ENCODE measurements at regions not wholly inside any gene's neighbourhood (a gene's known extent, or its start where the extent isn't known, plus 50 kb on each side); places are given as distances from the start of the nearest gene placed in this dataset.

GRCh38 chr15:94745371-94745770 is 514.0 kb downstream of the MCTP2 start:
- TF ChIP-seq ZFP30 (CRISPR knock-in tag; IDR thresholded peaks at IDR 0.05), result no peak
- TF ChIP-seq SNAI2 (CRISPR knock-in tag; IDR thresholded peaks at IDR 0.05), result no peak
- TF ChIP-seq PPARA (CRISPR knock-in tag; IDR thresholded peaks at IDR 0.05; ENCODE audit: borderline replicate concordance), result no peak
- no peak for TF ChIP-seq ISL1 (CRISPR knock-in tag; IDR thresholded peaks at IDR 0.05)
- TF ChIP-seq PATZ1 (CRISPR knock-in tag; IDR thresholded peaks at IDR 0.05; ENCODE audit: borderline replicate concordance), result no peak
- no peak for TF ChIP-seq TCF4 (CRISPR knock-in tag; IDR thresholded peaks at IDR 0.05; ENCODE audit: borderline replicate concordance)
- TF ChIP-seq ARNTL (CRISPR knock-in tag; IDR thresholded peaks at IDR 0.05; ENCODE audit: borderline replicate concordance, low read depth), result no peak
- TF ChIP-seq ESRRG (CRISPR knock-in tag; IDR thresholded peaks at IDR 0.05), result no peak
- no peak for TF ChIP-seq GLIS3 (CRISPR knock-in tag; IDR thresholded peaks at IDR 0.05)
- no peak for TF ChIP-seq CSDC2 (CRISPR knock-in tag; IDR thresholded peaks at IDR 0.05)
- TF ChIP-seq CSRNP3 (CRISPR knock-in tag; IDR thresholded peaks at IDR 0.05), result no peak
- TF ChIP-seq TOX (CRISPR knock-in tag; IDR thresholded peaks at IDR 0.05; ENCODE audit: borderline replicate concordance), result no peak
- TF ChIP-seq ZNF565 (CRISPR knock-in tag; conservative IDR thresholded peaks at IDR 0.05; ENCODE audit: low read depth), result no peak
- ATAC-seq, result no peak

GRCh38 chr15:94747510-94747909 is 516.1 kb downstream of the MCTP2 start:
- ATAC-seq, result no peak

More at GRCh38 chr15:94747510-94747909, 516.1 kb downstream of the MCTP2 start:
- no peak for TF ChIP-seq ZFP3 (CRISPR knock-in tag; IDR thresholded peaks at IDR 0.05)
- no peak for TF ChIP-seq ZNF8 (CRISPR knock-in tag; IDR thresholded peaks at IDR 0.05)
- TF ChIP-seq TSHZ2 (CRISPR knock-in tag; IDR thresholded peaks at IDR 0.05), result no peak
- no peak for TF ChIP-seq RARB (CRISPR knock-in tag; IDR thresholded peaks at IDR 0.05)
- no peak for TF ChIP-seq CSRNP3 (CRISPR knock-in tag; IDR thresholded peaks at IDR 0.05)
- TF ChIP-seq PPARA (CRISPR knock-in tag; IDR thresholded peaks at IDR 0.05; ENCODE audit: borderline replicate concordance), result no peak
- TF ChIP-seq ARNTL (CRISPR knock-in tag; IDR thresholded peaks at IDR 0.05; ENCODE audit: borderline replicate concordance, low read depth), result no peak
- no peak for TF ChIP-seq TOX (CRISPR knock-in tag; IDR thresholded peaks at IDR 0.05; ENCODE audit: borderline replicate concordance)
- TF ChIP-seq OSR1 (CRISPR knock-in tag; IDR thresholded peaks at IDR 0.05), result no peak
- TF ChIP-seq ISL1 (CRISPR knock-in tag; IDR thresholded peaks at IDR 0.05), result no peak
- no peak for TF ChIP-seq CREB5 (CRISPR knock-in tag; IDR thresholded peaks at IDR 0.05; ENCODE audit: low read depth)
- TF ChIP-seq ZC3H10 (CRISPR knock-in tag; IDR thresholded peaks at IDR 0.05), result no peak
- TF ChIP-seq GLIS3 (CRISPR knock-in tag; IDR thresholded peaks at IDR 0.05), result no peak
- TF ChIP-seq ESRRG (CRISPR knock-in tag; IDR thresholded peaks at IDR 0.05), result no peak

All from SK-N-SH treated with all-trans-retinoic acid at 6 μM for 48 hours (cell line).